Mesendoderm (in vitro differentiated cells): ENCODE measurements at regions not wholly inside any gene's neighbourhood (a gene's known extent, or its start where the extent isn't known, plus 50 kb on each side); places are given as distances from the start of the nearest gene placed in this dataset.

Source experiments
- DNase-seq: peaks from one replicate; pipeline ENCODE4 v3.0.0; 2013
- H2AK5ac ChIP-seq: 2 replicates; pipeline ENCODE4 v1.6.1; 2013; ENCODE audit warnings: low read length, inconsistent platforms
- H2BK120ac ChIP-seq: 2 replicates; pipeline ENCODE4 v1.6.1; 2013; ENCODE audit warnings: low read depth, mild to moderate bottlenecking, low read length, moderate library complexity, mixed read lengths
- H2BK15ac ChIP-seq: replicated peaks from 2 replicates; pipeline ENCODE4 v1.6.1; 2013; ENCODE audit warnings: low read depth, mild to moderate bottlenecking, moderate library complexity
- H2BK5ac ChIP-seq: 2 replicates; pipeline ENCODE4 v1.6.1; 2013; ENCODE audit warnings: low read length, inconsistent platforms
- H3K18ac ChIP-seq: 2 replicates; pipeline ENCODE4 v1.6.1; 2013; ENCODE audit warnings: mild to moderate bottlenecking, low read length, mixed read lengths
- H3K23ac ChIP-seq: one replicate; pipeline ENCODE4 v1.6.1; 2013; ENCODE audit warnings: low read length
- H3K27ac ChIP-seq: 2 replicates; pipeline ENCODE4 v1.5.1; 2013; ENCODE audit warnings: low read depth, mild to moderate bottlenecking, inconsistent platforms, low read length, moderate library complexity
- H3K27me3 ChIP-seq: 2 replicates; pipeline ENCODE4 v1.6.1; 2013; ENCODE audit warnings: low read length, control low read depth, mild to moderate bottlenecking, inconsistent platforms; ENCODE audit not compliant: insufficient read depth, poor library complexity
- H3K36me3 ChIP-seq: 2 replicates; pipeline ENCODE4 v1.6.1; 2013; ENCODE audit warnings: low read length, inconsistent platforms; ENCODE audit not compliant: control insufficient read depth, insufficient read depth
- H3K4ac ChIP-seq: one replicate; pipeline ENCODE4 v1.6.1; 2013; ENCODE audit warnings: low read depth, mild to moderate bottlenecking, low read length, moderate library complexity
- H3K4me1 ChIP-seq: 2 replicates; pipeline ENCODE4 v1.6.1; 2013; ENCODE audit warnings: low read depth, low read length, inconsistent platforms; ENCODE audit not compliant: control insufficient read depth
- H3K4me2 ChIP-seq: 2 replicates; pipeline ENCODE4 v1.6.1; 2013; ENCODE audit warnings: low read length
- H3K4me3 ChIP-seq: 2 replicates; pipeline ENCODE4 v1.5.1; 2013; ENCODE audit warnings: mild to moderate bottlenecking, low read length
- H3K56ac ChIP-seq: one replicate; pipeline ENCODE4 v1.6.1; 2013; ENCODE audit warnings: low read length
- H3K79me1 ChIP-seq: 2 replicates; pipeline ENCODE4 v1.6.1; 2013; ENCODE audit warnings: low read length, inconsistent platforms
- H3K79me2 ChIP-seq: 2 replicates; pipeline ENCODE4 v1.6.1; 2013; ENCODE audit warnings: mild to moderate bottlenecking, low read length; ENCODE audit not compliant: control insufficient read depth, insufficient read depth
- H3K9ac ChIP-seq: 2 replicates; pipeline ENCODE4 v1.6.1; 2013; ENCODE audit warnings: low read length, inconsistent platforms
- H4K5ac ChIP-seq: one replicate; pipeline ENCODE4 v1.6.1; 2013; ENCODE audit warnings: low read length
- H4K8ac ChIP-seq: one replicate; pipeline ENCODE4 v1.6.1; 2013; ENCODE audit warnings: low read depth, mild to moderate bottlenecking, control low read depth, low read length, moderate library complexity
- WGBS: extraction: QIAGEN DNeasy Blood & Tissue Kit; methylation state at CpG from one replicate; pipeline ENCODE4 v1.1.7; 2013; ENCODE audit warnings: low lambda C conversion rate, missing lambda C conversion rate; ENCODE audit not compliant: insufficient coverage; ENCODE audit errors: extremely low coverage; 5-methylcytosine and 5-hydroxymethylcytosine counted together

- no CpG with 5 or more reads among the region's 1 CpG for WGBS
- Histone ChIP-seq H3K27me3 (no peaks in the 10 kb centered on the region), H2BK15ac (no peak overlapping the region)
These were observed 159.3 kb downstream of the FAM47B start for GRCh38 chrX:35101901-35102300.

GRCh38 chrX:35104626-35105025 lies 162.0 kb downstream of the FAM47B start:
- Histone ChIP-seq H3K27me3 (no peaks in the 10 kb centered on the region), H3K27ac (no peak overlapping the region), H3K4me3 (no peak overlapping the region), H3K9ac (no peak overlapping the region), H3K36me3 (no peaks in the 10 kb centered on the region), H2BK15ac (no peak overlapping the region), H2AK5ac (no peak overlapping the region), H3K4me2 (no peak overlapping the region), H2BK120ac (no peak overlapping the region), H4K5ac (no peak overlapping the region), H3K4ac (no peak overlapping the region), H3K79me2 (no peaks in the 10 kb centered on the region), H3K23ac (no peak overlapping the region), H2BK5ac (no peak overlapping the region), H3K18ac (no peak overlapping the region), H3K4me1 (no peaks in the 10 kb centered on the region), H3K56ac (no peak overlapping the region), H4K8ac (no peak overlapping the region), H3K79me1 (no peaks in the 10 kb centered on the region)
- no peak for DNase-seq
- no CpG with 5 or more reads among the region's 3 CpGs for WGBS

More at GRCh38 chrX:35101901-35102300, 159.3 kb downstream of the FAM47B start:
- Histone ChIP-seq H3K56ac (no peak overlapping the region), H3K4me1 (no peaks in the 10 kb centered on the region), H4K5ac (no peak overlapping the region), H3K79me1 (no peaks in the 10 kb centered on the region), H3K4ac (no peak overlapping the region), H4K8ac (no peak overlapping the region), H3K4me2 (no peak overlapping the region), H3K18ac (no peak overlapping the region), H2BK120ac (no peak overlapping the region), H2AK5ac (no peak overlapping the region), H3K4me3 (no peak overlapping the region), H2BK5ac (no peak overlapping the region), H3K9ac (no peak overlapping the region), H3K27ac (no peak overlapping the region), H3K23ac (no peak overlapping the region), H3K79me2 (no peaks in the 10 kb centered on the region), H3K36me3 (no peaks in the 10 kb centered on the region)
- DNase-seq, result no peak

DNA sequence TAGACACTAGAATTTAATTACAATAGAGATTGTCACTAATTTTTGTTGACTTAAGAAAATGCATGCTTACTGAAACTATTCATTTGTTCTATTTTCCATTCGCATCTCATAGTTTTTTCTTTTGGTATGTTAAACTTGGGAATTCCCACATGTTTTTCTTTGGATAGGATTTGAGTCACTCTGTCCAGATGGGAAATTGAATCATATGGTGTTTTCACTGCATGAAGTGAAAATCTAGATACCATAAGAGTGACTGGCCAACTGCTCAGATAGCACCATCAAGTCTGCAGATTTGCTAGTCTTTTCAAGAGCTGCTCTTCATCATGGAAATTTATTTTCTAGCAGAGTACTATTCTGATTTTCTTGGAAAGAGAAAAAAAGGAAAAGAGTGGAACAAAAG lies 172.6 kb downstream of the FAM47B start:
- Histone ChIP-seq H3K27me3 (no peaks in the 10 kb centered on the region), H3K4me1 (no peaks in the 10 kb centered on the region), H4K5ac (no peak overlapping the region), H3K18ac (no peak overlapping the region), H2BK120ac (no peak overlapping the region), H3K23ac (no peak overlapping the region), H3K79me2 (no peaks in the 10 kb centered on the region), H3K9ac (no peak overlapping the region), H2AK5ac (no peak overlapping the region), H4K8ac (no peak overlapping the region), H3K27ac (no peak overlapping the region), H3K36me3 (no peaks in the 10 kb centered on the region), H3K79me1 (no peaks in the 10 kb centered on the region), H3K56ac (no peak overlapping the region), H3K4ac (no peak overlapping the region), H2BK15ac (no peak overlapping the region), H3K4me2 (no peak overlapping the region), H3K4me3 (no peak overlapping the region), H2BK5ac (no peak overlapping the region)
- WGBS, result no CpG with 5 or more reads among the region's 1 CpG
- DNase-seq, result no peak

DNA sequence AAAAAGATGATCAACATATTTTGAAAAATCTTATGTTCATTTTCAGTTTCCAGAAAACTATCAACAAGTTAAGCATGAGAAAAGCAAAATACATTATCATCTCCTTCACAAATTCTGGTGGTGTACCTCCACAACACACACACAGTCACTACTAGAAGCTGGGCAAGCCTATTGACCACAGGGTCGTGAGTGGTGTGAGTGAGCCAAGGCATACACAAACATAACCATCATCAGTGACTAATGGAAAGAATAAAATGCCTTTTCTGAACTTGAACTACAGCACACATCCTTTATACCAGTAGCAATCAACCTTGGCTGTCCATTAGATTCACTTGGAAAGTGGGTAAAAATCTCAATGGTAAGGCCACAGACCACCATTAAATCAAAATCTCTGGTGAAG lies 180.2 kb downstream of the FAM47B start:
- H4K8ac ChIP-seq, result no peak overlapping the region
- H3K4me2 ChIP-seq, result no peak overlapping the region
- H3K4me3 ChIP-seq, result no peak overlapping the region
- no peak overlapping the region for H4K5ac ChIP-seq
- no peak overlapping the region for H2BK120ac ChIP-seq
- no peak overlapping the region for H3K18ac ChIP-seq
- no peak overlapping the region for H2BK5ac ChIP-seq
- no peaks in the 10 kb centered on the region for H3K36me3 ChIP-seq
- no peak overlapping the region for H3K4ac ChIP-seq
- H3K9ac ChIP-seq, result no peak overlapping the region
- WGBS, result no CpG with 5 or more reads among the region's 1 CpG
- H3K23ac ChIP-seq, result no peak overlapping the region
- DNase-seq, result no peak
- H3K79me2 ChIP-seq, result no peaks in the 10 kb centered on the region
- H3K79me1 ChIP-seq, result no peaks in the 10 kb centered on the region
- no peak overlapping the region for H2BK15ac ChIP-seq
- H3K27ac ChIP-seq, result no peak overlapping the region
- no peak overlapping the region for H3K56ac ChIP-seq
- no peak overlapping the region for H2AK5ac ChIP-seq
- no peaks in the 10 kb centered on the region for H3K4me1 ChIP-seq
- no peaks in the 10 kb centered on the region for H3K27me3 ChIP-seq

GRCh38 chrX:35149517-35149916 lies 206.9 kb downstream of the FAM47B start:
- no peak overlapping the region for H2BK15ac ChIP-seq
- H4K8ac ChIP-seq, result no peak overlapping the region
- no peak overlapping the region for H3K23ac ChIP-seq
- no peak overlapping the region for H2BK120ac ChIP-seq
- H3K27me3 ChIP-seq, result no peaks in the 10 kb centered on the region
- no peak for DNase-seq
- no peak overlapping the region for H2BK5ac ChIP-seq
- H3K9ac ChIP-seq, result no peak overlapping the region
- no peaks in the 10 kb centered on the region for H3K4me1 ChIP-seq
- H3K4ac ChIP-seq, result no peak overlapping the region
- no peak overlapping the region for H3K4me2 ChIP-seq
- no CpG with 5 or more reads among the region's 1 CpG for WGBS
- no peaks in the 10 kb centered on the region for H3K79me2 ChIP-seq
- no peak overlapping the region for H4K5ac ChIP-seq
- H3K18ac ChIP-seq, result no peak overlapping the region
- no peak overlapping the region for H3K56ac ChIP-seq
- no peak overlapping the region for H2AK5ac ChIP-seq
- H3K27ac ChIP-seq, result no peak overlapping the region
- H3K79me1 ChIP-seq, result no peaks in the 10 kb centered on the region
- no peaks in the 10 kb centered on the region for H3K36me3 ChIP-seq
- no peak overlapping the region for H3K4me3 ChIP-seq

DNA sequence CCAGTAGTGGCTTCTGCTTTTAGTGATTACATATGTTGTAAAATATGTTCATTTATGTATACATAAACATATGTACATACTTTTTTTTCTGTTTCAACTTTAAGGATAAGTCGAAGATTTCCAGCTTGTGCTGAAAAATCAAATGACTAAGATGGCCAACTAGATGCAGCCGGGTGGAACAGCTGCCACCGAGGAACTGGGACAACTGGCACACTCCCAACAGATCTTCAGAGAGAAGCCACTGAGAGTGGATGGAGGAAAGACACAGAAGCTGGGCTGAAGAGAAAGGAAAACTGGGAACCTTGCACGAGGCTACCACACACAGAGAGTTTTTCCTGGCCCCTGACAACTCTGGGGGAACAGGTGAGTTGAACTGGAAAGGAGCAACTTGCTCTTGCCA lies 207.5 kb downstream of the FAM47B start:
- Histone ChIP-seq H3K4me3 (no peak overlapping the region), H3K27me3 (no peaks in the 10 kb centered on the region), H2BK5ac (no peak overlapping the region), H3K4ac (no peak overlapping the region), H2BK120ac (no peak overlapping the region), H3K79me2 (no peaks in the 10 kb centered on the region), H4K5ac (no peak overlapping the region), H3K4me1 (no peaks in the 10 kb centered on the region), H2BK15ac (no peak overlapping the region), H3K36me3 (no peaks in the 10 kb centered on the region), H3K27ac (no peak overlapping the region), H3K23ac (no peak overlapping the region), H3K79me1 (no peaks in the 10 kb centered on the region), H3K18ac (no peak overlapping the region), H3K56ac (no peak overlapping the region), H4K8ac (peak overlapping the region; percentile 14), H3K4me2 (no peak overlapping the region), H2AK5ac (no peak overlapping the region), H3K9ac (no peak overlapping the region)
- no CpG with 5 or more reads among the region's 4 CpGs for WGBS
- DNase-seq, result no peak
